HEK293 (cell line): ENCODE measurements at regions not wholly inside any gene's neighbourhood (a gene's known extent, or its start where the extent isn't known, plus 50 kb on each side); places are given as distances from the start of the nearest gene placed in this dataset.
A peak's percentile ranks its signal among the peaks of the same experiment; 100 is the strongest.

ENCODE experiments used
- CTCF ChIA-PET: fragments of 350-600 bp; formaldehyde crosslinking; extraction: SDS; loops from one replicate; lab custom pipeline; 2021; ENCODE audit warnings: antibody characterized with exemption; lab: Yijun Ruan, JAX
- POLR2A ChIA-PET: fragments of 300-600 bp; formaldehyde crosslinking; extraction: SDS; loops from one replicate; lab custom pipeline; 2020; ENCODE audit warnings: antibody characterized with exemption, inconsistent platforms; lab: Yijun Ruan, JAX
- H3K27ac ChIP-seq: fragments of 200-500 bp; sonication (Bioruptor generic); 2 replicates; pipeline ENCODE4 v1.5.1; 2014; ENCODE audit warnings: low read depth, low read length, control low read depth, inconsistent platforms; ENCODE audit errors: extremely low read depth
- H3K36me3 ChIP-seq, 2 experiments: fragments of 200-500 bp in 1 of 2; sonication (Bioruptor generic) in 1 of 2; 1 replicate in 1 of 2; 2 replicates in 1 of 2; pipeline ENCODE4 v1.5.1; 2014 to 2017; ENCODE audit warnings: inconsistent platforms in 2 of 2, low read length in 2 of 2; ENCODE audit not compliant: control insufficient read depth in 2 of 2, insufficient read depth in 1 of 2
- H3K4me1 ChIP-seq: fragments of 200-500 bp; sonication (Bioruptor generic); 2 replicates; pipeline ENCODE4 v1.5.1; 2014; ENCODE audit warnings: mild to moderate bottlenecking, low read length, inconsistent platforms; ENCODE audit not compliant: control insufficient read depth, insufficient read depth
- H3K4me3 ChIP-seq: 2 replicates; pipeline ENCODE4 v1.5.1; 2011; ENCODE audit warnings: low read depth, mild to moderate bottlenecking, control low read depth, low read length, moderate library complexity
- H3K9me3 ChIP-seq: fragments of 200-500 bp; sonication (Bioruptor generic); 2 replicates; pipeline ENCODE4 v1.5.1; 2014; ENCODE audit warnings: low read depth, low read length, inconsistent platforms; ENCODE audit not compliant: control insufficient read depth, insufficient read depth
- CTCF ChIP-seq: fragments of 450-650 bp; formaldehyde crosslinking; IDR thresholded peaks from 2 replicates; pipeline ENCODE4 v1.5.1; 2016; ENCODE audit warnings: missing biosample characterization, missing genetic modification characterization
- GLIS1 ChIP-seq: fragments of 450-650 bp; formaldehyde crosslinking; IDR thresholded peaks from 2 replicates; pipeline ENCODE4 v1.5.1; 2016; ENCODE audit warnings: missing biosample characterization, missing genetic modification characterization
- KLF9 ChIP-seq: fragments of 450-650 bp; formaldehyde crosslinking; IDR thresholded peaks from 2 replicates; pipeline ENCODE4 v1.5.1; 2016; ENCODE audit warnings: missing biosample characterization, missing genetic modification characterization, low read depth
- MZF1 ChIP-seq: fragments of 450-650 bp; formaldehyde crosslinking; IDR thresholded peaks from 2 replicates; pipeline ENCODE4 v1.5.1; 2017; ENCODE audit warnings: missing biosample characterization, missing genetic modification characterization, borderline replicate concordance
- OVOL3 ChIP-seq: fragments of 450-650 bp; formaldehyde crosslinking; IDR thresholded peaks from 2 replicates; pipeline ENCODE4 v1.5.1; 2016; ENCODE audit warnings: missing biosample characterization, missing genetic modification characterization
- WT1 ChIP-seq: fragments of 450-650 bp; formaldehyde crosslinking; IDR thresholded peaks from 2 replicates; pipeline ENCODE4 v1.5.1; 2016; ENCODE audit warnings: missing biosample characterization, missing genetic modification characterization
- ZBTB44 ChIP-seq: fragments of 450-650 bp; IDR thresholded peaks from 2 replicates; pipeline ENCODE4 v1.5.1; 2018; ENCODE audit warnings: missing biosample characterization, mild to moderate bottlenecking, missing genetic modification characterization
- ZBTB7A ChIP-seq: fragments of 450-650 bp; formaldehyde crosslinking; IDR thresholded peaks from 2 replicates; pipeline ENCODE4 v1.5.1; 2016; ENCODE audit warnings: low read depth, missing biosample characterization, missing genetic modification characterization
- ZBTB8A ChIP-seq: fragments of 450-650 bp; formaldehyde crosslinking; IDR thresholded peaks from 2 replicates; pipeline ENCODE4 v1.5.1; 2016; ENCODE audit warnings: missing biosample characterization, missing genetic modification characterization
- ZFP3 ChIP-seq: fragments of 450-650 bp; formaldehyde crosslinking; IDR thresholded peaks from 2 replicates; pipeline ENCODE4 v1.5.1; 2016; ENCODE audit warnings: low read depth, missing biosample characterization, missing genetic modification characterization
- ZFP69B ChIP-seq: fragments of 450-650 bp; formaldehyde crosslinking; IDR thresholded peaks from 2 replicates; pipeline ENCODE4 v1.5.1; 2016; ENCODE audit warnings: missing biosample characterization, missing genetic modification characterization
- ZNF132 ChIP-seq: fragments of 450-650 bp; formaldehyde crosslinking; IDR thresholded peaks from 2 replicates; pipeline ENCODE4 v1.5.1; 2017; ENCODE audit warnings: missing biosample characterization, missing genetic modification characterization, borderline replicate concordance
- ZNF155 ChIP-seq: fragments of 450-650 bp; formaldehyde crosslinking; IDR thresholded peaks from 2 replicates; pipeline ENCODE4 v1.5.1; 2016; ENCODE audit warnings: missing biosample characterization, missing genetic modification characterization
- ZNF202 ChIP-seq: fragments of 450-650 bp; formaldehyde crosslinking; IDR thresholded peaks from 2 replicates; pipeline ENCODE4 v1.5.1; 2016; ENCODE audit warnings: missing biosample characterization, missing genetic modification characterization, borderline replicate concordance
- ZNF302 ChIP-seq: fragments of 450-650 bp; formaldehyde crosslinking; IDR thresholded peaks from 2 replicates; pipeline ENCODE4 v1.5.1; 2016; ENCODE audit warnings: missing biosample characterization, missing genetic modification characterization, low read depth
- ZNF311 ChIP-seq: fragments of 450-650 bp; formaldehyde crosslinking; IDR thresholded peaks from 2 replicates; pipeline ENCODE4 v1.5.1; 2017; ENCODE audit warnings: missing biosample characterization, missing genetic modification characterization, borderline replicate concordance
- ZNF416 ChIP-seq: fragments of 450-650 bp; formaldehyde crosslinking; IDR thresholded peaks from 2 replicates; pipeline ENCODE4 v1.5.1; 2016; ENCODE audit warnings: missing biosample characterization, missing genetic modification characterization
- ZNF544 ChIP-seq: fragments of 450-650 bp; formaldehyde crosslinking; IDR thresholded peaks from 2 replicates; pipeline ENCODE4 v1.5.0; 2017; ENCODE audit warnings: missing biosample characterization, missing genetic modification characterization
- ZNF596 ChIP-seq: fragments of 450-650 bp; IDR thresholded peaks from 2 replicates; pipeline ENCODE4 v1.5.0; 2018; ENCODE audit warnings: missing biosample characterization, mild to moderate bottlenecking, missing genetic modification characterization, moderate library complexity
- ZNF664 ChIP-seq: fragments of 450-650 bp; formaldehyde crosslinking; IDR thresholded peaks from 2 replicates; pipeline ENCODE4 v1.5.1; 2016; ENCODE audit warnings: missing biosample characterization, missing genetic modification characterization
- ZNF704 ChIP-seq: fragments of 450-650 bp; formaldehyde crosslinking; IDR thresholded peaks from 2 replicates; pipeline ENCODE4 v1.5.1; 2016; ENCODE audit warnings: missing biosample characterization, missing genetic modification characterization
- ZNF837 ChIP-seq: fragments of 450-650 bp; formaldehyde crosslinking; IDR thresholded peaks from 2 replicates; pipeline ENCODE4 v1.5.1; 2016; ENCODE audit warnings: missing biosample characterization, missing genetic modification characterization

- TF ChIP-seq ZFP69B (tag by site-specific recombination) (peak; percentile 65; the same call in 1 of the 2 replicates), ZBTB44 (tag by site-specific recombination) (no peak)
These were observed 56.1 kb upstream of the FUT8 start (continued) for GRCh38 chr14:65356327-65356836.

- H3K4me3 ChIP-seq = no peak overlapping the region
- H3K36me3 ChIP-seq = no peaks in the 10 kb centered on the region
- ChIA-PET POLR2A (no interaction called here), CTCF (no interaction called here)
- no peak for TF ChIP-seq OVOL3
- H3K9me3 ChIP-seq = no peaks in the 10 kb centered on the region
- H3K27ac ChIP-seq = no peak overlapping the region
- no peaks in the 10 kb centered on the region; the same call in 1 of the 2 replicates for H3K4me1 ChIP-seq
These were observed 55.4 kb upstream of the FUT8 start for GRCh38 chr14:65357113-65357512.

- no peak overlapping the region for H3K4me3 ChIP-seq
- TF ChIP-seq ZNF202 (tag by site-specific recombination) = no peak
- TF ChIP-seq ZBTB8A (tag by site-specific recombination) = no peak
- TF ChIP-seq ZNF302 (tag by site-specific recombination) = no peak
- TF ChIP-seq ZNF596 = no peak
- TF ChIP-seq ZNF704 (tag by site-specific recombination) = no peak
- TF ChIP-seq CTCF (tag by site-specific recombination) = no peak
- no peak for TF ChIP-seq KLF9 (tag by site-specific recombination)
- no peak for TF ChIP-seq ZBTB7A (tag by site-specific recombination)
- TF ChIP-seq ZNF155 = no peak
- TF ChIP-seq ZNF311 (tag by site-specific recombination) = no peak
- TF ChIP-seq ZNF416 (tag by site-specific recombination) = no peak
- TF ChIP-seq ZNF544 (tag by site-specific recombination) = no peak
- TF ChIP-seq ZNF664 (tag by site-specific recombination) = no peak
- no peak for TF ChIP-seq MZF1 (tag by site-specific recombination)
- TF ChIP-seq ZNF837 (tag by site-specific recombination) = no peak
- no peak for TF ChIP-seq ZNF132 (tag by site-specific recombination)
- TF ChIP-seq ZFP3 = no peak
- no peak for TF ChIP-seq GLIS1 (tag by site-specific recombination)
- no peak for TF ChIP-seq WT1 (tag by site-specific recombination)
- TF ChIP-seq, all 188 proteins: peak for 0
- CTCF ChIA-PET = no interaction called here
- no peak overlapping the region for H3K27ac ChIP-seq
- H3K4me1 ChIP-seq = no peaks in the 10 kb centered on the region; the same call in 1 of the 2 replicates
- no peaks in the 10 kb centered on the region for H3K36me3 ChIP-seq
- no peaks in the 10 kb centered on the region for H3K9me3 ChIP-seq
- POLR2A ChIA-PET = no interaction called here
These were observed 54.8 kb upstream of the FUT8 start for GRCh38 chr14:65357689-65358088.
